GM19328 (cell line): ENCODE measurements at regions not wholly inside any gene's neighbourhood (a gene's known extent, or its start where the extent isn't known, plus 50 kb on each side); places are given as distances from the start of the nearest gene placed in this dataset.

Source experiments
- ATAC-seq: cut with Tn5 transposase; IDR thresholded peaks from one replicate; pipeline ENCODE4 v1.9.1; 2021; ENCODE audit warnings: mild to moderate bottlenecking, moderate library complexity; ENCODE audit not compliant: unreplicated experiment

DNA sequence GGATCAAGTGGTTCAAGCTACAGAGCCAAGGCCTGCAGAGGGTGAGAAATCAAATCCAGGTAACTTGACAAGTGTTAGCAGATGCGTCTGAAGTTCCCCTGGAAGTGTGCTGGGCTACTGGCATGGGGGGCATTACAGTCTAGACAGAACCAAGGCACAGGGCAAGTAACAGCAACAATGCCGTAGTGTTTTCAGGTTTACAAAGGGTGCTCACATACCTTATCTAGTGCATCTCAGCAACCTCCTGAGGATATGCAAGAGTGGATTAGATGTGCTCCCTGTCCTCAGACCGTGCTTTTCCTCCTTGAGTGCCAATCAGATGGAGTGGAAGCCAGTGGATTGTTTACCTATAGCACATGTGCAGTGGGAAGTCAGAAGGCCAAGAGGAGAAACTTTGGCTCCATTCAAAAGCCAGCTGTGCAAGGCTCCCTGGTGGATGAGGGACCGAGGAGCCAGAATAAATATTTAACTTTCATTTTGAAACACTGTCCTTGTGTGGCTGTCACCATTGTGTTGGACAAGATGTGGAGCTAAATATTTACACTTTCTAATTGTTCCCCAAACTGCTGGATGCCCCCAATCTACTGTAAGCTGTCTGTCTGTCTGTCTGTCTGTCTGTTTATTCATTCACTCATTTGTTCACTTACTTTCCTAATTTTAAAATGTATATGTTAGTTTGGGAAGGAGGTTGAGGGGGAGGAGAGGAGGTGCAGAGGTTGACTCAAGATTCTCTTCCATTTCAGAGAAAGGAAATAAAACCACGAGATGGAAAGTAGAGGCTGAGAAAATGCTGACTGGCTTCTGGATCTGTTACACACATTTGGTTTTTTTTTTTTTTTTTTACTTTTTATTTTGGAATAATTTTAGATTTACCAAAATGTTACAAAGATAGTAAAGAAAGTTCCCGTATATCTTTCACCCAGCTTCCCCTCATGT lies 184.0 kb upstream of the PARP11 start:
- ATAC-seq = no peak

DNA sequence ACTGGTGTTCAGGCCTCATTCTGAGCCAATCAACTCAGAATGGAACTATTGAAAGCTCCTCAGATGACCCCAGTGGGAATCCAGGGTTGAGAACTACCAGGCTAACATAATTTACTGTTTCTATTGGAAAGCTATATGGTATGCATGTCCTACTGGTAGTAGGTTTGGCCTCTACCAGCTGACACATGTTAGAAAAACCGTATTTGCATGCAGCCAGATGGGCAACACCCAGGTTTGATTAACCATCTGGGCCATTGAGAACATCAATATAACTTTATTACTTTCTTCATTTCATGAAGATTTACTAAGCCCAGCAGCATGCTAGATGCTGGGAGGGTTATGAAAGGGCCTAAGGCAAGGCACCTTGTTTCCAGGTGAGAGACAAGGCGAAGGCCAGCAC lies 181.4 kb upstream of the PARP11 start:
- ATAC-seq = no peak

DNA sequence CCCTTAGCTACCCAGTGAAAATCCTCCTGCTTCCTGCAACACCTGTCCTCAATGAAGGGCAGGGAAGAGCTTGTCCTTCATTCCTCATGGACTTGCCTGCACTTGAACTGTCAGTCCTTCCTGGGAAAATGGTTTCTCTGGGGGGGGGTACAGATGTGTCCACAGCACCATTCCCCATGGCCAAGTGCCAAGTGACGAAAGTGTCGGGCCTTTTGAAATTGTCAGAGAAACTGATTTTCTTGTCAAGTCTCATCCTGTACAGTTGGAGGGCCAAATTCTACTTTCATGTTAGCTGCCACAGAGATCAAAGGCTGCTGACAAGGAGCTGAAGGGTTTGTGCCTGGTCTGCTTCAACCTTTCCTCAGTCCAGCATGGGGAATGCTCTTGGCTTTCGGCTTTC lies 179.5 kb upstream of the PARP11 start:
- ATAC-seq = no peak

DNA sequence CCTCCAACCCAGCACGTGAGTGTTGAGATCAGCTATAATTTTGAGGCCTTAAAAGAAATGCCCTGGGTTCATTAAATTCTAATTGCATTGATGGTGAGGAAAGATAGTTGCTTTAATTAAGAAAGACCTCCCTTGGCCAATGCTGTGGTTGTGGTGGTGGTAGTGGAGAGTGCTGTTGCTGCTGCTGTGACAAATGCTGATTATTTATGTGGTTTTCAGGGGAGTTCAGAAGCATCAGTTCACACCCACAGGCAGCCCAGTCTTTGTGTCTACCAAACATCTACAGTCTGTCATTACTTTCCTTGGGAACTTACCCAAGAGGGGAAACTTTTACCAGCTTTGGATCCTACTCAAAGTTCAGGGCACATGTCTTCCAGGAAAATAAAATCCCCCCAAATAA lies 178.4 kb upstream of the PARP11 start:
- no peak for ATAC-seq

DNA sequence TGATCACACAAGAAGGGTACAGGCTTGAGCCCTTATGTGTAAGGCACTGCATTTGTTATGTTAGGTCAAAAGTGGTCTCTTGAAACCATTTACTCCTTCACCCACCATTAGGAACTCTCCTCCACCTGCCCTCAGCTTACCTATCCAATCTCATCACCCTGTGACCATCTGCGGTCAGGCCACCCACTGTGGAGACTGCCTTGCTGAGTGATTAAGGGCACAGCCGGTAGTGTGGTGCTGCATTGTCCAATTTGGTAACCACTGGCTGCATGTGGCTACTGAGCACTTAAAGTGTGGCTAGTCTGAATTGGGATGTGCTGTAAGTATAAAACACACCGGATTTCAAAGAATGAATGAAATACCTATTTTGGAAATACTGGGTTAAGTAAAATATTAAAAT lies 177.1 kb upstream of the PARP11 start:
- ATAC-seq = no peak

DNA sequence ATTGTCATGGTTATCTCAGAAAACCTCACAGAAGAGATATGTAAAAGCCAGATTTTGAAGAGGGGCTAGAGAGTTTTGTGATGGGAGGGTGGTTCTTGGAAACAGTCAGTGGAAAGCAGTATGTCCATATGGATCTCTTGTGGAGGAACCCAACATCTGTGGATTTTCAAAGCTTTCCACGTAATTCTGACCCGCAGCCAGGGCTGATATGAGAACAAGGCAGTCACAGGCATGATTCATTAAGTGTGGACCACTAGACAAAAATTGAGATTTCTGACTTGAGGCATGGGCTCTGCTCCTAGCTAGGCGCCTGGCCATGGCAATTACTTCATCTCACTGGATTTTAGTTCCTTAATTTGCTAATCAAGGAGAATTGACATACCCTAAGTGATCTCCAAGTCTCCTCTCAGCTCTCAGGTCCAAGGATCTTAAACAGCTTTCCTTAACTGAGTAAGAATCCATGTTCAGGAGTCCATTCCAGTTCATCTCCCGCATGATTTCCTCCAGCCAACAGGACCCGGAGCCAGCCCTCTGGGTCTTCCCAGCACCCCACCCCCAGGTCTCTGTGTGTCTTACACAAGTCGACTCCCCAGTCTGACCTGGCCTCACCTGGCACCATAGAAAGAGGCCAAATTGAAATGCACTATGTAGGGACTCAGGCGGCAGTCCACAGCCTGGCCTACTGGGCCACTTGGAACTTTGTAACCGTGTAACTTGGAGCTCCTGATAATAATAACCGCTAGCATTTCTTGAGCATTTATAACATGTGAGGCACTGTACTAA lies 176.3 kb upstream of the PARP11 start:
- no peak for ATAC-seq

DNA sequence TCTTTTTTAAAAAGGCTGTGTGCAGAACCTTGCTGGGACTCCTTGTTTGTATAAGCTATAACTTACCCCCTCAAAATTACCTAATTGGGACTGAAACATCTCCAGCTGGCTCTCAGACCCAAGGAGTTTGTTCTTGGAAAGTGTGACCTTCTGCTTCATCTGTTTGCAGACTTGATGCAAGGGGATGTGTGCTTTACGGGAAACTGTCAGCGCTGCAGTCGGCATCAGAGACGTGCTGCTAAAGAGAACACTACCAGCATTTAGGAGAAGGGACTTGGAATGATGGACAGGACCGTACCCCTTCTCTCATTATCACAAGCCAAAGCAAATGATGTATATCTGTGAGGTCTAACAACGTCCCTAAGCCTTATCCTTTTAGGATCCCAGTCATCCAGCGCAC lies 174.2 kb upstream of the PARP11 start:
- no peak for ATAC-seq

DNA sequence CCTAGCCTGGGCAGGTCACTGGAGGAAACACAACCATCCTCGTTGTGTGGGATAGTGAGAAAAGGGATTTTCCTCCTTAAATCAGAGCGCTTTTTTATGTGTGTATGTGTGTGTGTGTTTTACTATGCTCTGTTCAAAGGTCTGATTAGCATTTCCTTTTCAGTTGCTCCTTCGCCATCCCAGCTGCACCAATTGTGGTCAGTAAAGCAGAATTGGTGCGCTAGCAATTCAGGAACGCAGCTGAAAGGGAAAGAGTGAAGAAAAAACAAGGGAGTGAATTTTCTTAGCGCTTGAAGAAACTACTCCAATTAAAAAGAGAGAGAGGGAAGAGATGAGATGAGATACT lies 173.3 kb upstream of the PARP11 start:
- no peak for ATAC-seq

DNA sequence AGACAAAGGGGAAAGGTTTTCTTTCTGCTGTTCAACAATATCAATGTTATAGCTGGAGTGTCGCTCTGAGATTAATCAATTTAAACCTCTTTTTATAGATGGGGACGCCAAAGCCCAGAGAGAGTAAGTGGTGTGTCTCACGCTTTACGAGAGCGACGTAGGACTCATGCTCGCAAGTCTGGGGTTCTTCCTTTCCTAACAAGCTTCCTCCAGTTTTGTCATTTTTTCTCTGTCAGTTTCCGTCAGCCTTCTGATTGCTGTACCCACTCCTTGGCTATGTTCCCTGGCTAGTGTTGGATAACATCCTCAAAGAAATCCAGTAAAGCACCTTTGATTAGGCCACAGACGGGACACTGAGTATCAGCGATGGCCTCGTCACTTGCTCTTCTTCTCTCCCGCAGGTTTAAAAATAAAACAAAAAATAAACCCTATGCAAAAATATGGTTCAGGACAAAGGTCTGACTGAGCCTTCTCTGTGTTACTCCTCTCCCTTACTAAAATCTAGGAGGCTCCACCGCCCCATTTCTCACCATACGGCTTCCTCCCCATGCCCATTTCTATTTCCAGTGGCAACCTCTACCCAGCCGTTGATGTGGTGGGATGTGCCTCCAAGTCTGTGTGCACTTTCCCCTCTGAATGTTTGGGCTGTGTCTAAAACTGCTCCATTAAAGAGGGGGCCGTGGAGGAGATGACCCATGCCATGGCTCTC lies 172.7 kb upstream of the PARP11 start:
- no peak for ATAC-seq

DNA sequence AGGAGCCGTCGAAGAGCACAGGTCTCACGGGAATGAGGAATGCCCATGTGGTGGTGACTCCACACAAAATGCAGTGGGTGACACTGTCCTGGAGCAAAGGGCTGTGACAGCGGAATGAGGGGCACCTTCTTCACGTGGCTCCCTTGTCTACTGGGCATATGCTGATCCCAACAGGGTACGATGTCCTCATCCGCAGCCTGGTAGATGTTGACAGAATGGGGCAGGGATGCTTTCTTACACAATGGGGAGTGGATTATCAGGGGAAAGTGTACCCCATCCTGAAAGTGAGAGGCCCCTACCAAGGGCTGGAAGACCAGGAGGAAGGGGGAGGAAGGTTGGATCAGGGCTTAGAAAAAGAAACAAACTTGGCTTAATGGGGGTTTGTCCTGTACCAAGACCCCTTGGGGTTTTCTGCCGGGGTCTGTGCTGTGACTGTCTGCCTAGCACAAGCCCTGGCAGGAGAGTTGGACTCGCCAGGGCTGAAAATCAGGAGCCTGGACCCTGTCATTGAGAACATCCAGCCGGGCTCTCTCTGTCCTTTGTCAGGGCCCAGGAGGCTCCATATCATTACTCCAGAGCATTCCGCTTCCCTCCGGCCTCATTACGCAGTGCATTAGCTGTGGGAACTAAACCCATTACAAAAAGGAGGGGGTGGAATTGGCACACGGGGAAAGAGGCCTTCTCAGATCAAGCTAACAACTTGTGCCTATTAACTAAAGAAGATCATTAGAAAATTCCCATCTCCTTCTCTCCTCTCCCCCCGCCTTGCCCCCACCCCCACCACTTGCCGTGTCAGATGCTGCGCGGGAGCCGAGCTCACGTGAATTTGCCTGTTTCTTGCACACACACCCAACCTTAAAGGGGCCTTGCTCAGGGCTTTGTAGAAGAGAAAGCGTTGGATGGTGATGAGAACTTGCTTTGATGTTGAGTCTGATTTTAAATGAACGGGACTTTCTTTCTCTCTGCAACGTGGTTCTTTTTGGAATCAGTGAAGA lies 171.8 kb upstream of the PARP11 start:
- no peak for ATAC-seq

DNA sequence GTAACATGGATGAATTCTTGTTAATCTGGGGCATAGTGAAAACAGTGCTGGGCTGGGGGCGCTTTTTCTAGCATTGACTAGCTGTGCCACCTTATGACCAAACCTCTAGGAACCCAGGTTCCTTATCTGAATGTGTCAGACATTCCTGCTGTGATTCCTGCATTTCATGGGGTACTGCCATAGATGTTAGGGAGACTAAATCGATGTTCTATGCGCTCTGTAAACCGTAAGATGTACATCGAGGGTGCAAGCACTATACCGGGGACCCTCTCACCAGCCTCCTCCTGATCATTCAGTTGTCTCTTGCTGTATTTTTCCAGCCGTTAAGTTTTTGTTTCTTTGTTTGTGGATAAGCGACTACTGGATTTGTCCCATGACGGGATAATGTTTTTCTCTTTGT lies 170.9 kb upstream of the PARP11 start:
- no peak for ATAC-seq

DNA sequence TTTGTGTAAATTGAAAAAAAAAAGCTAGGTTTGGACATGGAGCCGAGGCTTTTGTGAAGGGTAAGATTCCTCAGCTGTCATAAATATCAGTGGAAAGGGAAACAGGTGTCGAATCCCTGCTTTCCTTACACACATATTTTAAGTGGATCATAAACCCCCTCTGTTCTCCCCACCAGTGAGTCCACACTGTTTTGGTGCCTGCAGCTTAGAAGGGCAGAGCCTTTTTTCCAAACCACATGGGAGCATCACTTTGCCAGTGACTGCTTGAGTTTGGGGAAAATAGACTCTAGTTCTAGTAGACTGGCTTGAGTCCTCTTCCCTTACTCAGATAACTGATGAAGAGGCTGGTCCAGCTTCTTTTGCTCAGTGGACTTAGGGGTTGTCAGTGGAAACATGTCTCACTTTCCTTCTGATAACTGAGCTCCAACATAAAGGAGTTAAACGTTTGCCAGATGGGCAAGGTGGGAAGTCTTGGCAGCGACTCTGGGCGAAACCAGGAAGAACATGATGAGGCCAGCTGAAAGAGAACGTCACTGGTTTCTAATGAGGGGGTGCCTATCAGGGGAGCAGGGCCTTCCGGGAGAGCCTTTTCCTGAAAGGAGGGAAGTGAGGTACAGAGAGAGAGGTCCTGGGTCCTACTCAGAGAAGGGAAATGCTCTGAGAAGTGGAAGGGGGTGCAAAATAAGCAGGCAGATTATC lies 168.1 kb upstream of the PARP11 start:
- no peak for ATAC-seq

DNA sequence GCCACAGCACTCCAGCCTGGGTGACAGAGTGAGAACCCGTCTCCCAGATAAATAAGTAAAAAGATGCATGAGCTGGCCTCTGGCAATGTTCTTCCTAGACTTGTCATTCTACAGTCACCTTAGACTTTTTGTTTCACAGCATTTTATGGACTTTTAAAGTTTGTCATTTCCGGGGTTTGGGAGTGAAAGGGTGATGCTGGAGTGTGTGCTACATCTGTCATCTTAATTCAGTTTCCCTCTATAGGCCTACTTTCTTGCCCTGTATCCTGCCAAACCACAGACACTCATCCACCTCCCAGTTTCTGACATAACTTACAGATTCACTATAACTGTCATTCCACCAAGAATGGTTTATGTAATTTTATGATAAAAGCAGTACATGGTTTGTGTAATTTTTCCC lies 166.7 kb upstream of the PARP11 start:
- no peak for ATAC-seq

DNA sequence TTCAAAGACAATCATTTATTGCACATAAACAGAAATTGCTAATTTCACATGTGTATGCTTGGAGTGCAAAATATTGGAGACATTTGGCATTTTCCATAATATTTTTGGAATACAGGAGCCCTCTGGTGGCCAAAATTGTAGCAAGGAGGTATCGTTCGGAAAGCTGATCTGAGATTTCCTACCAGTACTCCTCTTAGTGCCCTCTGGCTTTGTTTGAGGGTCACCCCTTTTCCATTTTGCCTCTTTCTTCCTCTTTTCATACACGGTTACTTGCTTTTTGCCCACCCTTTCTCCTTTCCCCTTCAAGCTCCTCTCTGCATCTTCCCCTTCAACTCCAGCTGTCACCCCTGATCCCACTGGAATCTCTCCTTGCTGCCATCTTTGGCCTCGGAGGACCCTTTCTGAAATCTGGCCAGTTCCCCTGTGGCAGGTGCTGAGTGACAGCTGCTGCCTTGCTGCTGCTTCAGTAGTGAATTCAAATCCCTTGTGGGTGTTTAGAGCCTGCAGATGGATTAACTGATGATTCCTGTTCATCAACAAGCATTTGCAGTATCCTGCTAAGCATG lies 164.6 kb upstream of the PARP11 start:
- no peak for ATAC-seq

DNA sequence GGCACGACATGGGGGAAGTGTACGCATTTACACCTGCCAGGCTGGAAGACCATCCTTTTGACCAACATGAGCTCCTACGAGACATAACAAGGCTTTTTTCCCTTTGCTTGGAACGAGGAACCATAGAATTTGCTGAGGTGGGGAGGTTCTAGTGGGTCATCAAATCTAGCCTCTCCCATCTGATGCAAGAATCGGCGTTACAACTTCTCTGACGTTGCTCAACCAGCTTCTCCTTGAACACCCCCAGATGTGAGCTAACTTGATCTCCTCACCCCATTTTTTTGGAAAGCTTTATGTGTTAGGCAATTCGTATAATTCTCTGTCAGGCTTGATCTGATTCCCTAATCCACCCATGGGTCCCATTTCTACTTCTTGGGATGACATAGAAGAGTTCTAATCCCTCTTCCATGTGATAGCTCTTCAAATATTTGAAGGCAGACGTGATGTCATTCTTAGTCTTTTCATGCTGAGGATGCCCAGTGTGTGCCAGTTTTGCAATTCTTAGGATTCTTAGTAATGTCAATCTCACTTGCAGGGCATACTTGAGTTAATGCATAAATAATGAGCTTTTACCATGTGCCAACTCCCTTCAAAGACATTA lies 163.6 kb upstream of the PARP11 start:
- ATAC-seq = no peak

DNA sequence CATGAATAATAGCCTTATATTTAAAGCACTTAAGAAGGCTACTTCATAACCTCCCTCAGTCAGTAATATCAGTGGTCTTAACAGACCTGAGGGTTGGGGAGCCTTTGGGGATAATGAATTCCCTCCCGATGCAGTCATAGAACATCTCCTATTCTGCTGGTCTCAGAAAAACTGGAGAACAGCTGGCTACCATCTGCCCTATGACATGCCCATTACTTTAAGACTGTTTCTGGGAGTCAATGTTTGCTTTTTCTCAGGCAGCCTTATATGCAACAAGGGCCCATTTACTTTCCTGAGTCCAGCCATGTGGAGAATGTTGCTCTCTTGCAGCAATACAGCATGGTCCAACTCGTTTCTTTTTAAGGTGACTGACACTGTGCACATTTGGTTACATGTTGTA lies 161.7 kb upstream of the PARP11 start:
- no peak for ATAC-seq

DNA sequence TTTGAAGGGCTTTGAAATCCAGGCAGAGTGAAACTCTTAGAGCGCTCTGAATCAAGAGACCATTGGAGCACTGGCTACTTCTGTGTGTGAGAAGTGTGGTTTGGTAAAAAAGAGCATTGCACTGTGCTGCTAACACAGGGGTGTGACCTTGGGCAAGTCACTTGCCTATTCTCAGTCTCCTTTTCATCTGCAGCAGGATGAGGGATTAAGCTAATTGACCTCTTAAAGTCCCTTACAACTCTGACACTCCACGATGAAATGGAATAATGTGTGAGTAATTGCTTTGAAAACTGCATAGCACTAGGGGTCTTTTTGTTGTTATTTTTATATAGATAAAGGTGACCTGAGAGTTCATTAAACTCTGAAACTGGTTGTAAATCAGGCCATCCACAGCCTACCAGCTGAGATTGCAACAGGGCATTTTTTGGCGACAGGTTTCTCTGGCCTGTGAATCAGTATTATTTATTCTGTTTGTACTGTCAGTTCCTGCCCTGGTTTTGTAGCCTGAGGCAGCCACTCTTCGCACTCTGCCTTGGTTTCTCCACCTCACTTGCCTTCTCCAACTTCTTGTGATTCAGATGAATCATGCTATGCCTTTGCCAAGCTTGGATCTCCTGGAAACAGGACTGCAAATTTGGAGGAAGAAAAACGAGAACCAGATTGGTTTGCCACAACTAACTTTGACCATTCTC lies 159.9 kb upstream of the PARP11 start:
- ATAC-seq = no peak

DNA sequence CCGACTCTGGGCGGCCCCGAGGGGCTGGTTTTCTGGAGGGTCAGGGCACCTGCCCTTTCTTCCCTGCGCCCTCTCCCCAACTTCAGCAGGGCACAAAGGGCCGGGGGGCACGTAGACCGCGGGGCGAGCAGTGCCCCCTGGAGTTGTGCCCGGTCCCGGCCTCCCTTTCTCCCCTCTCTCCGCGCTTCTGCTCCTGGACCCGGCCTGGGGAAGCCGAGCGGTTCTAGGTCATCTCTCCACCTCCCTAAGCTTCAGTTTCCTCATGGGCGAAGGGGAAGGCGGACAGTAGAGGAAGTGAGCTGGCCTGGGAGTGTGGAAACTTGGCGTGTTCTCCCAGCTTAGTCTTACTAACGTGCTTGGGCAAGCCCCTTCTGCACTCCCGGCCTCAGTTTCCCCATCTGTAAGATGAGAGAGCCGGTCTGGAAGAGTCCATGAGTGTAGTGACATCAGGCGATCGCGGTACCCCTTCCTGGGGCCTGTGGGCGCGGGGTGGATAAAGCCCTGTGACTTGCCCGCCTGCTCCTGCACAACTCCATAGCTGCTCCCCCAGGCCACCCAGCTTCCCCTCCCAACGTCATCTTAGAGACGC lies 158.6 kb upstream of the PARP11 start:
- ATAC-seq = no peak
